ENCODE measurements at regions not wholly inside any gene's neighbourhood (a gene's known extent, or its start where the extent isn't known, plus 50 kb on each side); places are given as distances from the start of the nearest gene placed in this dataset.

- Histone ChIP-seq H3K79me2 (replicated peaks; ENCODE audit: insufficient read depth) (no peaks in the 10 kb centered on the region), H3K9me2 (ENCODE audit: insufficient read depth) (no peaks in the 10 kb centered on the region), H3K4me3 (no peak overlapping the region), H3K36me3 (ENCODE audit: insufficient read depth) (no peaks in the 10 kb centered on the region), H3K27ac (ENCODE audit: low read depth) (no peak overlapping the region), H3F3A (replicated peaks; ENCODE audit: low read depth) (no peaks in the 10 kb centered on the region), H3K4me2 (no peak overlapping the region), H3K4me1 (ENCODE audit: insufficient read depth) (no peaks in the 10 kb centered on the region; the same call in 1 of the 2 replicates), H3K27me3 (ENCODE audit: insufficient read depth) (no peaks in the 10 kb centered on the region), H2AFZ (no peak overlapping the region), H4K20me1 (replicated peaks; ENCODE audit: insufficient read depth) (no peaks in the 10 kb centered on the region)
- H3K4me3 Mint-ChIP-seq, result no peak overlapping the region
- no peak for ATAC-seq
- H3K4me1 Mint-ChIP-seq, result peaks cover 5% of the 10 kb centered on the region; the same call in 2 of the 3 replicates
- no peaks in the 10 kb centered on the region for H3K36me3 Mint-ChIP-seq (ENCODE audit: low read depth)
- no peaks in the 10 kb centered on the region for H3K9me3 Mint-ChIP-seq
- H3K27ac Mint-ChIP-seq, result no peak overlapping the region
- no peak for TF ChIP-seq EZH2 (IDR thresholded peaks at IDR 0.05; ENCODE audit: low read depth, unreplicated experiment)
- TF ChIP-seq EZH2phosphoT487 (IDR thresholded peaks at IDR 0.05; ENCODE audit: unreplicated experiment), result no peak
- no peak for TF ChIP-seq STAT1 (IDR thresholded peaks at IDR 0.05; ENCODE audit: unreplicated experiment)
- TF ChIP-seq CTCF (conservative IDR thresholded peaks at IDR 0.05; ENCODE audit: low read depth in 2 of 2), result no peak
- no peak for TF ChIP-seq NANOG (IDR thresholded peaks at IDR 0.05; ENCODE audit: borderline replicate concordance)
- no peak for DNase-seq (ENCODE audit: low spot score)
- no peaks in the 10 kb centered on the region for H3K27me3 Mint-ChIP-seq (ENCODE audit: insufficient read depth, low read depth, poor library complexity)
These were observed 310.9 kb upstream of the ANO3 start for GRCh38 chr11:26021017-26021416.

- Mint-ChIP-seq H3K27me3 (ENCODE audit: insufficient read depth, low read depth, poor library complexity) (no peaks in the 10 kb centered on the region), H3K4me1 (peaks cover 5% of the 10 kb centered on the region; the same call in 2 of the 3 replicates), H3K27ac (no peak overlapping the region), H3K36me3 (ENCODE audit: low read depth) (no peaks in the 10 kb centered on the region), H3K4me3 (no peak overlapping the region), H3K9me3 (no peaks in the 10 kb centered on the region)
- DNase-seq (ENCODE audit: low spot score) (no peak), ATAC-seq (no peak)
- Histone ChIP-seq H2AFZ (no peak overlapping the region), H3K4me1 (ENCODE audit: insufficient read depth) (no peaks in the 10 kb centered on the region; the same call in 1 of the 2 replicates), H3F3A (replicated peaks; ENCODE audit: low read depth) (no peaks in the 10 kb centered on the region), H3K4me3 (no peak overlapping the region), H4K20me1 (replicated peaks; ENCODE audit: insufficient read depth) (no peaks in the 10 kb centered on the region), H3K4me2 (no peak overlapping the region), H3K79me2 (replicated peaks; ENCODE audit: insufficient read depth) (no peaks in the 10 kb centered on the region), H3K27me3 (ENCODE audit: insufficient read depth) (no peaks in the 10 kb centered on the region), H3K9me2 (ENCODE audit: insufficient read depth) (no peaks in the 10 kb centered on the region), H3K27ac (ENCODE audit: low read depth) (no peak overlapping the region), H3K36me3 (ENCODE audit: insufficient read depth) (no peaks in the 10 kb centered on the region)
- TF ChIP-seq POLR2AphosphoS5 (IDR thresholded peaks at IDR 0.05; ENCODE audit: low read depth) (no peak), STAT1 (IDR thresholded peaks at IDR 0.05; ENCODE audit: unreplicated experiment) (no peak), ZNF462 (CRISPR knock-in tag; IDR thresholded peaks at IDR 0.05) (no peak), NANOG (IDR thresholded peaks at IDR 0.05; ENCODE audit: borderline replicate concordance) (no peak), ZNF114 (CRISPR knock-in tag; IDR thresholded peaks at IDR 0.05) (no peak), JUNB (IDR thresholded peaks at IDR 0.05; ENCODE audit: unreplicated experiment) (no peak), EZH2phosphoT487 (IDR thresholded peaks at IDR 0.05; ENCODE audit: unreplicated experiment) (no peak), CREB1 (CRISPR knock-in tag; IDR thresholded peaks at IDR 0.05; ENCODE audit: low read depth) (no peak), CTCF (conservative IDR thresholded peaks at IDR 0.05; ENCODE audit: low read depth in 2 of 2) (no peak), EZH2 (IDR thresholded peaks at IDR 0.05; ENCODE audit: low read depth, unreplicated experiment) (no peak)
These were observed 308.9 kb upstream of the ANO3 start for GRCh38 chr11:26023057-26023456.

Data from GM23338 (cell line).